H1 (cell line): ENCODE measurements at regions not wholly inside any gene's neighbourhood (a gene's known extent, or its start where the extent isn't known, plus 50 kb on each side); places are given as distances from the start of the nearest gene placed in this dataset.

Source experiments
- ASH2L ChIP-seq: fragments of 200-600, 300-600 bp; sonication (generic); IDR thresholded peaks from one replicate; pipeline ENCODE4 v1.7.1; 2017; ENCODE audit warnings: low read length
- TF ChIP-seq, protein P1 (sequence below), 3 experiments: IDR thresholded peaks; 1 replicate in 2 of 3; 2 replicates in 1 of 3; pipeline versions ENCODE4 v1.5.1 to v1.6.1; 2011; ENCODE audit warnings: low read length in 3 of 3, mild to moderate bottlenecking in 3 of 3, inconsistent platforms in 2 of 3, low read depth in 1 of 3, moderate library complexity in 1 of 3; ENCODE audit not compliant: insufficient read depth in 1 of 3; ENCODE audit errors: control extremely low read depth in 1 of 3

DNA sequence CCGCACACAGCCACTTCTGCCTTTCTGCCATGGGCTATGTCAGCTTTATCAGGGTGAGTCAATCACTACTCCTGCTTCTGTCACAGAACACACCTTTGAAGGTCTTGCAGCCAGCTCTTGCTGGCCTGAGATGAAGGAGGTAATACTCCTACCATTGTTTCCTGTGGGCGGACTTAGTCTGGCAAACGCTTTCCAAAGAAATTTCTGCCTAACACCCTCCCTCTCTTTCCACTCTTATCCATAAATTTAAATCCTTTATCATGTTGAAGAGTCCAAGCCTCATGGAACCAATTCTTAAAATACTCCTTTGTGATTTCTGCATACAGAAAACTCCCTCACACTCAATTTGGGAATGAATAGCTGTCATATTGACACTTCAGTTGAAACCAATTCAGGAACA, 633.1 kb upstream of the CHRM3 start (continued):
- TF ChIP-seq, protein P1, sequence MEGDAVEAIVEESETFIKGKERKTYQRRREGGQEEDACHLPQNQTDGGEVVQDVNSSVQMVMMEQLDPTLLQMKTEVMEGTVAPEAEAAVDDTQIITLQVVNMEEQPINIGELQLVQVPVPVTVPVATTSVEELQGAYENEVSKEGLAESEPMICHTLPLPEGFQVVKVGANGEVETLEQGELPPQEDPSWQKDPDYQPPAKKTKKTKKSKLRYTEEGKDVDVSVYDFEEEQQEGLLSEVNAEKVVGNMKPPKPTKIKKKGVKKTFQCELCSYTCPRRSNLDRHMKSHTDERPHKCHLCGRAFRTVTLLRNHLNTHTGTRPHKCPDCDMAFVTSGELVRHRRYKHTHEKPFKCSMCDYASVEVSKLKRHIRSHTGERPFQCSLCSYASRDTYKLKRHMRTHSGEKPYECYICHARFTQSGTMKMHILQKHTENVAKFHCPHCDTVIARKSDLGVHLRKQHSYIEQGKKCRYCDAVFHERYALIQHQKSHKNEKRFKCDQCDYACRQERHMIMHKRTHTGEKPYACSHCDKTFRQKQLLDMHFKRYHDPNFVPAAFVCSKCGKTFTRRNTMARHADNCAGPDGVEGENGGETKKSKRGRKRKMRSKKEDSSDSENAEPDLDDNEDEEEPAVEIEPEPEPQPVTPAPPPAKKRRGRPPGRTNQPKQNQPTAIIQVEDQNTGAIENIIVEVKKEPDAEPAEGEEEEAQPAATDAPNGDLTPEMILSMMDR (IDR thresholded peaks at IDR 0.05; ENCODE audit: control extremely low read depth in 1 of 3, insufficient read depth in 1 of 3, low read depth in 1 of 3, low read length in 3 of 3) = no peak
- no peak for TF ChIP-seq ASH2L
